H1 (cell line): ENCODE measurements at regions not wholly inside any gene's neighbourhood (a gene's known extent, or its start where the extent isn't known, plus 50 kb on each side); places are given as distances from the start of the nearest gene placed in this dataset.

Experiments used
- CTCF ChIA-PET: fragments of 300-600 bp; sonication (Branson Sonifier 250); formaldehyde crosslinking; loops from one replicate; lab custom pipeline; 2021; ENCODE audit not compliant: partially characterized antibody; lab: Charles Lee
- POLR2A ChIA-PET: fragments of 300-600 bp; sonication (Branson Sonifier 250); formaldehyde crosslinking; loops from one replicate; lab custom pipeline; 2021; ENCODE audit warnings: inconsistent platforms; ENCODE audit not compliant: partially characterized antibody; lab: Charles Lee
- DNase-seq, 2 experiments: peaks; one replicate each; pipeline versions ENCODE4 v3.0.0 to v3.0.0-alpha.2; 2010 to 2022; ENCODE audit warnings: low spot score in 2 of 2, low read depth in 1 of 2, mixed read lengths in 1 of 2
- FAIRE-seq: peaks from 2 replicates; lab custom pipeline; 2011; peaks lifted over from hg19 to GRCh38; lab: Jason Lieb, UNC
- H2AFZ ChIP-seq: 2 replicates; pipeline ENCODE4 v1.8.1; 2012; ENCODE audit warnings: low read length, inconsistent platforms
- H2AK5ac ChIP-seq: 2 replicates; pipeline ENCODE4 v1.6.1; 2013; ENCODE audit warnings: low read depth, low read length
- H2BK120ac ChIP-seq: replicated peaks from 2 replicates; pipeline ENCODE3; 2013; ENCODE audit warnings: low read depth, low read length, inconsistent platforms
- H2BK12ac ChIP-seq: 2 replicates; pipeline ENCODE4 v1.6.1; 2013; ENCODE audit warnings: low read depth, low read length
- H2BK15ac ChIP-seq: 2 replicates; pipeline ENCODE4 v1.6.1; 2013; ENCODE audit warnings: low read length
- H2BK20ac ChIP-seq: 2 replicates; pipeline ENCODE4 v1.6.1; 2013; ENCODE audit warnings: low read length
- H2BK5ac ChIP-seq: 2 replicates; pipeline ENCODE4 v1.6.1; 2013; ENCODE audit warnings: low read depth, low read length
- H3K14ac ChIP-seq: 2 replicates; pipeline ENCODE4 v1.6.1; 2013; ENCODE audit warnings: inconsistent platforms; ENCODE audit not compliant: insufficient read length
- H3K18ac ChIP-seq: 2 replicates; pipeline ENCODE4 v1.6.1; 2013; ENCODE audit warnings: low read length; ENCODE audit errors: extremely low read depth
- H3K23ac ChIP-seq: 2 replicates; pipeline ENCODE4 v1.6.1; 2013; ENCODE audit warnings: inconsistent platforms; ENCODE audit not compliant: insufficient read length
- H3K23me2 ChIP-seq: 2 replicates; pipeline ENCODE4 v1.6.1; 2013; ENCODE audit warnings: low read depth, low read length
- H3K27ac ChIP-seq: 2 replicates; pipeline ENCODE4 v1.6.1; 2011; ENCODE audit warnings: low read depth, low read length, inconsistent platforms
- H3K27me3 ChIP-seq, 4 experiments: replicated peaks in 1 of 4; 1 replicate in 1 of 4; 2 replicates in 3 of 4; pipeline versions ENCODE4 v1.6.1 to v1.8.1; 2011 to 2013; ENCODE audit warnings: low read length in 3 of 4, mild to moderate bottlenecking in 3 of 4, inconsistent platforms in 2 of 4, mixed read lengths in 2 of 4, moderate library complexity in 1 of 4; ENCODE audit not compliant: control insufficient read depth in 3 of 4, insufficient read depth in 3 of 4; ENCODE audit errors: extremely low read depth in 1 of 4
- H3K36me3 ChIP-seq, 4 experiments: 2 replicates each; pipeline versions ENCODE4 v1.6.1 to v1.8.1; 2011 to 2013; ENCODE audit warnings: mild to moderate bottlenecking in 4 of 4, low read length in 3 of 4, moderate library complexity in 2 of 4, control low read depth in 1 of 4, inconsistent platforms in 1 of 4; ENCODE audit not compliant: insufficient read depth in 4 of 4, control insufficient read depth in 2 of 4
- H3K4ac ChIP-seq: replicated peaks from 2 replicates; pipeline ENCODE3; 2013; ENCODE audit warnings: low read length, low read depth, mixed read lengths, inconsistent platforms; ENCODE audit not compliant: insufficient read length
- H3K4me1 ChIP-seq, 4 experiments: replicated peaks in 1 of 4; 1 replicate in 1 of 4; 2 replicates in 3 of 4; pipeline versions ENCODE4 v1.6.1 to v1.8.1; 2011 to 2013; ENCODE audit warnings: low read length in 3 of 4, inconsistent platforms in 2 of 4, mixed read lengths in 1 of 4; ENCODE audit not compliant: insufficient read depth in 4 of 4, control insufficient read depth in 3 of 4
- H3K4me2 ChIP-seq, 2 experiments: 2 replicates each; pipeline versions ENCODE4 v1.6.1 to v1.8.1; 2011 to 2013; ENCODE audit warnings: low read depth in 2 of 2, low read length in 2 of 2, control low read depth in 1 of 2, inconsistent platforms in 1 of 2, mild to moderate bottlenecking in 1 of 2; ENCODE audit not compliant: insufficient read depth in 1 of 2
- H3K4me3 ChIP-seq, 4 experiments: fragments of 200-600, 300-600 bp in 1 of 4; sonication (generic), shearing (Covaris generic), sonication (Bioruptor Twin) in 1 of 4; 2 replicates each; pipeline versions ENCODE4 v1.5.1 to v1.8.1; 2011 to 2016; ENCODE audit warnings: low read length in 4 of 4, low read depth in 3 of 4, control low read depth in 2 of 4, inconsistent platforms in 2 of 4, mild to moderate bottlenecking in 2 of 4, mixed read lengths in 1 of 4, moderate library complexity in 1 of 4; ENCODE audit not compliant: insufficient read depth in 2 of 4; ENCODE audit errors: extremely low read depth in 1 of 4
- H3K56ac ChIP-seq: replicated peaks from 2 replicates; pipeline ENCODE3; 2013; ENCODE audit warnings: low read depth, mild to moderate bottlenecking, mixed read lengths, low read length, inconsistent platforms; ENCODE audit not compliant: insufficient read length
- H3K79me1 ChIP-seq: 2 replicates; pipeline ENCODE4 v1.6.1; 2013; ENCODE audit warnings: low read depth, low read length, control low read depth
- H3K79me2 ChIP-seq, 2 experiments: 2 replicates each; pipeline versions ENCODE4 v1.6.1 to v1.8.1; 2012 to 2013; ENCODE audit warnings: low read length in 2 of 2, mild to moderate bottlenecking in 2 of 2, inconsistent platforms in 1 of 2; ENCODE audit not compliant: insufficient read depth in 2 of 2, control insufficient read depth in 1 of 2
- H3K9ac ChIP-seq, 4 experiments: replicated peaks in 1 of 4; 1 replicate in 1 of 4; 2 replicates in 3 of 4; pipeline versions ENCODE4 v1.6.1 to v1.8.1; 2011 to 2013; ENCODE audit warnings: low read depth in 3 of 4, low read length in 3 of 4, control low read depth in 2 of 4, mild to moderate bottlenecking in 2 of 4, moderate library complexity in 2 of 4, inconsistent platforms in 1 of 4; ENCODE audit errors: extremely low read depth in 1 of 4
- H3K9me3 ChIP-seq, 2 experiments: 2 replicates each; pipeline versions ENCODE4 v1.6.1 to v1.8.1; 2012 to 2013; ENCODE audit warnings: mild to moderate bottlenecking in 2 of 2, moderate library complexity in 2 of 2, control low read depth in 1 of 2, inconsistent platforms in 1 of 2, low read depth in 1 of 2, low read length in 1 of 2, mixed read lengths in 1 of 2; ENCODE audit not compliant: insufficient read depth in 2 of 2
- H4K20me1 ChIP-seq, 2 experiments: replicated peaks in 1 of 2; 2 replicates each; pipeline versions ENCODE3 to v1.8.1; 2011 to 2013; ENCODE audit warnings: inconsistent platforms in 2 of 2, low read length in 2 of 2, mild to moderate bottlenecking in 1 of 2; ENCODE audit not compliant: insufficient read depth in 2 of 2, control insufficient read depth in 1 of 2
- H4K5ac ChIP-seq: 2 replicates; pipeline ENCODE4 v1.6.1; 2013; ENCODE audit warnings: low read length, low read depth, mixed read lengths, inconsistent platforms; ENCODE audit not compliant: insufficient read length
- H4K8ac ChIP-seq: 2 replicates; pipeline ENCODE4 v1.8.0; 2013; ENCODE audit warnings: mild to moderate bottlenecking, moderate library complexity, low read length, inconsistent platforms; ENCODE audit not compliant: insufficient read depth; ENCODE audit errors: extremely low read depth
- H4K91ac ChIP-seq: replicated peaks from 2 replicates; pipeline ENCODE3; 2013; ENCODE audit warnings: low read length, mixed read lengths, inconsistent platforms; ENCODE audit not compliant: insufficient read length
- CBX5 ChIP-seq: fragments of 300-800, 300-1000 bp; sonication (generic); IDR thresholded peaks from 2 replicates; pipeline ENCODE4 v1.7.1; 2016; ENCODE audit warnings: antibody characterized with exemption, low read length, low read depth
- CBX8 ChIP-seq: fragments of 300-800, 300-1000 bp; sonication (generic); IDR thresholded peaks from 2 replicates; pipeline ENCODE4 v1.7.1; 2016; ENCODE audit warnings: low read depth, low read length, borderline replicate concordance
- GTF2F1 ChIP-seq: IDR thresholded peaks from 2 replicates; pipeline ENCODE4 v1.6.1; 2012; ENCODE audit warnings: low read depth, low read length, improper control_type of control experiment, borderline replicate concordance
- KDM4A ChIP-seq: IDR thresholded peaks from one replicate; pipeline ENCODE4 v1.7.1; 2012; ENCODE audit warnings: low read depth, mild to moderate bottlenecking, moderate library complexity, low read length, inconsistent platforms; ENCODE audit not compliant: severe bottlenecking
- MAFK ChIP-seq: IDR thresholded peaks from 2 replicates; pipeline ENCODE4 v1.6.1; 2012; ENCODE audit warnings: low read depth, mild to moderate bottlenecking, improper control_type of control experiment, low read length
- RBBP5 ChIP-seq: IDR thresholded peaks from 2 replicates; pipeline ENCODE4 v1.7.1; 2012; ENCODE audit warnings: low read depth, mild to moderate bottlenecking, inconsistent platforms, low read length, moderate library complexity, borderline replicate concordance
- SAP30 ChIP-seq: fragments of 300-600 bp; sonication (generic); IDR thresholded peaks from 2 replicates; pipeline ENCODE4 v1.7.1; 2012; ENCODE audit warnings: low read length, moderate library complexity, mild to moderate bottlenecking, inconsistent platforms; ENCODE audit not compliant: insufficient read depth, insufficient replicate concordance
- SRF ChIP-seq: IDR thresholded peaks from 2 replicates; pipeline ENCODE4 v1.6.1; 2011; ENCODE audit warnings: mild to moderate bottlenecking, low read depth, low read length, moderate library complexity
- TBP ChIP-seq: IDR thresholded peaks from 2 replicates; pipeline ENCODE4 v1.6.1; 2011; ENCODE audit warnings: low read depth, low read length, improper control_type of control experiment
- WGBS, 2 experiments: shearing (Covaris generic) in 1 of 2; methylation state at CpG; one replicate each; pipeline versions ENCODE4 v1.1.6 to v1.1.7; 2013 to 2015; ENCODE audit warnings: low lambda C conversion rate in 2 of 2, mixed read lengths in 2 of 2, inconsistent platforms in 1 of 2, low coverage in 1 of 2, missing lambda C conversion rate in 1 of 2; ENCODE audit not compliant: insufficient replicate concordance in 2 of 2, insufficient coverage in 1 of 2, insufficient read length in 1 of 2; ENCODE audit errors: extremely low coverage in 1 of 2, missing lambda C conversion rate in 1 of 2; 5-methylcytosine and 5-hydroxymethylcytosine counted together
- TF ChIP-seq, protein P1 (sequence below): IDR thresholded peaks from 2 replicates; pipeline ENCODE4 v1.6.1; 2011; ENCODE audit warnings: low read length, improper control_type of control experiment

DNA sequence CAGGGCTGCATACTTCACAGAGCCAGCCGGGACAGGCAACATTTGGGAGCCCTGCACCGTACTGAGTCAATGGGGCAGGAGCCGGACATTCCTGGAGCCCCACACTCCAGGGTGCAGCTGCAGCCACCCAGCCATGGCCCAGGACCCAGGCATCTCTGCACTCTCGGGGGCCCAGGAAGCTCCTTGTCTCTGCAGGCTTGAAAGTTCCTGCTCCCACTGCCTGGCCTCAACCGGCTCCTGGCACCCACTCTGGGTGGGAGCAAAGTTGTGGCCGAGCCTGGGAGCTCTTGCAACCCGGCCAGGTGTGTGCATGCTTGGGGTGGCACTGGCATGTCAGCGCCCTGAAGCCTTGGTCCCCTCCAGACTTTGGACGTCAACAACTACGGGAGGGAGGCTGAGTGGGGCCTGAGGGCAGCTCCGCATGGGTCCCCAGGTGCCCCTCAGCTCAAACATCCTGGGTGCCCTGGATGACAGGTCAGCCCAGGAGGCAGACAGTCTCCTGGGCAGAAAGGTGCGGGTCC is 833.5 kb upstream of the CADM2 start:
- Histone ChIP-seq H4K91ac (no peak overlapping the region), H3K9me3 (peaks cover 0 to 3% of the 10 kb centered on the region in 2 experiments; a peak in 2 of 4 replicates), H2BK12ac (no peak overlapping the region), H2BK5ac (no peak overlapping the region), H2BK15ac (no peak overlapping the region), H2AFZ (no peak overlapping the region), H3K4me1 (no peaks in the 10 kb centered on the region), H2BK20ac (no peak overlapping the region), H3K79me1 (no peaks in the 10 kb centered on the region), H3K14ac (no peak overlapping the region), H3K27me3 (no peaks in the 10 kb centered on the region), H3K4me2 (no peak overlapping the region), H3K18ac (no peak overlapping the region), H2AK5ac (no peak overlapping the region), H3K23ac (no peak overlapping the region), H4K8ac (no peak overlapping the region), H3K79me2 (no peaks in the 10 kb centered on the region), H3K4ac (no peak overlapping the region), H3K4me3 (no peak overlapping the region), H4K20me1 (no peaks in the 10 kb centered on the region), H4K5ac (no peak overlapping the region), H3K56ac (no peak overlapping the region), H3K27ac (no peak overlapping the region), H2BK120ac (no peak overlapping the region), H3K23me2 (no peaks in the 10 kb centered on the region), H3K36me3 (no peaks in the 10 kb centered on the region), H3K9ac (no peak overlapping the region)
- ChIA-PET CTCF (interaction anchor here (1.3 kb wide), 1 partner anchor 11 kb away, joined by 5 read pairs; no protein-coding TSS in a partner anchor), POLR2A (no interaction called here)
- WGBS, 2 experiments: 100% methylated on average over 10 of the region's 12 CpGs; no CpG with 5 or more reads in 1 of the 2 experiments
- FAIRE-seq (no peak), DNase-seq (no peak)
- TF ChIP-seq GTF2F1 (no peak), CBX8 (no peak), KDM4A (no peak), SRF (no peak), SAP30 (no peak), RBBP5 (no peak), TBP (no peak), MAFK (no peak), CBX5 (no peak)
- TF ChIP-seq, protein P1, sequence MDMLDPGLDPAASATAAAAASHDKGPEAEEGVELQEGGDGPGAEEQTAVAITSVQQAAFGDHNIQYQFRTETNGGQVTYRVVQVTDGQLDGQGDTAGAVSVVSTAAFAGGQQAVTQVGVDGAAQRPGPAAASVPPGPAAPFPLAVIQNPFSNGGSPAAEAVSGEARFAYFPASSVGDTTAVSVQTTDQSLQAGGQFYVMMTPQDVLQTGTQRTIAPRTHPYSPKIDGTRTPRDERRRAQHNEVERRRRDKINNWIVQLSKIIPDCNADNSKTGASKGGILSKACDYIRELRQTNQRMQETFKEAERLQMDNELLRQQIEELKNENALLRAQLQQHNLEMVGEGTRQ: no peak
